Cardiac fibroblast (primary cell): ENCODE measurements at regions not wholly inside any gene's neighbourhood (a gene's known extent, or its start where the extent isn't known, plus 50 kb on each side); places are given as distances from the start of the nearest gene placed in this dataset.

Experiments
- DNase-seq, 2 donors: peaks; one replicate each; pipeline versions ENCODE4 v3.0.0 to v3.0.0-alpha.2; 2010; ENCODE audit warnings: low read depth in 2 of 2
- H3K4me3 ChIP-seq, 2 donors: replicated peaks in 1 of 2; 1 replicate in 1 of 2; 2 replicates in 1 of 2; pipeline ENCODE4 v1.5.1; 2011; ENCODE audit warnings: low read depth in 2 of 2, low read length in 2 of 2, mild to moderate bottlenecking in 2 of 2, moderate library complexity in 1 of 2
- TF ChIP-seq, protein P1 (sequence below): IDR thresholded peaks from one replicate; pipeline ENCODE4 v1.5.1; 2011; ENCODE audit warnings: low read depth, mild to moderate bottlenecking, low read length, inconsistent platforms

DNA sequence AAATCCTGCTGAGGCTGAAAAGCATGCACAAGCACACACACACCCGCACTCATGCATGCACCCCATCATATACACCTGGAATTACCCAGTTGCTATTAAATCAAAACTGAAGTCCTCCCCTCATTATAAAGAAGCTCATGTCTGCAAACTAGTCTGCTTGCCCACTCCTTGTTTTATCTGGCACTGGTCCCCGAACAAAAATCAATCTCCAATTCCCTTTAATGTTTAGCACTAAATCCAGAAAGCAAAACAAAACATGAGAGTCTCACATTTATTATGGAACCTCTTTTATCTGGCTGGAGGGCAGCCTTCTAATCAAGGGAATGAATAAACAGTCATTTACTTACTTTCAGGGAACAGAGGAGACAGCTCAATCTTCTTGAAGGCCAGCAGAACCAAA, 1093.4 kb upstream of the FLRT2 start:
- H3K4me3 ChIP-seq = no peak overlapping the region
- DNase-seq = no peak
- TF ChIP-seq, protein P1, sequence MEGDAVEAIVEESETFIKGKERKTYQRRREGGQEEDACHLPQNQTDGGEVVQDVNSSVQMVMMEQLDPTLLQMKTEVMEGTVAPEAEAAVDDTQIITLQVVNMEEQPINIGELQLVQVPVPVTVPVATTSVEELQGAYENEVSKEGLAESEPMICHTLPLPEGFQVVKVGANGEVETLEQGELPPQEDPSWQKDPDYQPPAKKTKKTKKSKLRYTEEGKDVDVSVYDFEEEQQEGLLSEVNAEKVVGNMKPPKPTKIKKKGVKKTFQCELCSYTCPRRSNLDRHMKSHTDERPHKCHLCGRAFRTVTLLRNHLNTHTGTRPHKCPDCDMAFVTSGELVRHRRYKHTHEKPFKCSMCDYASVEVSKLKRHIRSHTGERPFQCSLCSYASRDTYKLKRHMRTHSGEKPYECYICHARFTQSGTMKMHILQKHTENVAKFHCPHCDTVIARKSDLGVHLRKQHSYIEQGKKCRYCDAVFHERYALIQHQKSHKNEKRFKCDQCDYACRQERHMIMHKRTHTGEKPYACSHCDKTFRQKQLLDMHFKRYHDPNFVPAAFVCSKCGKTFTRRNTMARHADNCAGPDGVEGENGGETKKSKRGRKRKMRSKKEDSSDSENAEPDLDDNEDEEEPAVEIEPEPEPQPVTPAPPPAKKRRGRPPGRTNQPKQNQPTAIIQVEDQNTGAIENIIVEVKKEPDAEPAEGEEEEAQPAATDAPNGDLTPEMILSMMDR = no peak

DNA sequence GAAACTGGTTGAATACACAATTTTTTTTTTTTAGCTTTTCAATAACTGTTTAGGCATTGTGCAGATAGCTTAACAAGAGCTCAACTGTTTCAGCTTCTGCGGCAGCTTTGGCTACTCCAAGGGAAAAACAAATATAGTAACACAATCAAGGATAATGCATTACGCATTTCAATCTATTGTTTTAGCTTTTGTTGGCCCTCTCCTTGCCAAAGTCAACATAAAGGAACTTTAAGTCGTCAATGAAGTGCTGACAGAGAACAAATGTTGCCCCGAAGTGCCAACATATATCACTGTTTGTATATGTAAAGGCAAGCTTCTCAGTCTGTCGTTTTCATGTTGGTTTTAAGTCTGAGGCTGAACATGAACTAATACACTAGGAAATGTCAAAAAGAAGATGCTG, 1087.4 kb upstream of the FLRT2 start:
- no peak overlapping the region for H3K4me3 ChIP-seq
- peak; percentile 22 to 53 for DNase-seq
- TF ChIP-seq, protein P1 = no peak

DNA sequence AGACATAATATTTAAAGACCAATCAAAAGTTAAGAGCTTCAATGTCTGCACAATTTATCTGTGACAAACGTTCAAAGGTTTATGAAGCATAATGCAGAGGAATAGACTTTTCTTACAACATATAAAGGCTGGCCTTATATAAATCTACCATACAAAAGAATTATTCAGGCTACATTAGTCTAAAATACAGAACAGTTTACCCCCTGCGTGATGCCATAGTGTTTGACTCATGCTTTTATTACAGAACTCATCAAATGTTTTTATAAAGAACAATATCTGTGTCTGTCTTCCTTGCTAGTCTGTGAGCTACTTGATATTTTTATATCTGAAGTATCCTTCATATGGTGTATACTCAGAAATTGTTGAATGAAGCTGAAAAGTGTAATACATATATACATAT, 1084.5 kb upstream of the FLRT2 start:
- H3K4me3 ChIP-seq = no peak overlapping the region
- DNase-seq = no peak
- TF ChIP-seq, protein P1 = no peak

DNA sequence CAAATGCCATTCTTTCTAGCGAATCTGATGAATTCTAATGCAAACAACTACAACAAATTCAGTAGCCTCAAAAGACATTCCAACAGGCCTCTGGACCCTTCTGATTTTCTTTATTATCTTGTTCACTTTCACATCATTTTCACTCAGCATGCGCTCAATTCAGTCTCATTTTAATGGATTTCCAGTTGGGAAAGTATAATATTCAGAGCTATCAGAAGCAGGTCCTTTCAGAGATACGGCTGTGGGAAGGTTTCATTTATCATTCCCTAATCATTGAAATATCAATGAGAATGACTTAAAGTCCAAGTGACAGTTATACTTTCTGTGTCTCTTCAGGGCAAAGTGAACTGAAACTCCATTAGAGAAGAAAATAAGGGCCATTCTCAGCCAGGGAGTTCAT, 1083.7 kb upstream of the FLRT2 start:
- no peak overlapping the region for H3K4me3 ChIP-seq
- TF ChIP-seq, protein P1 = no peak
- no peak for DNase-seq

DNA sequence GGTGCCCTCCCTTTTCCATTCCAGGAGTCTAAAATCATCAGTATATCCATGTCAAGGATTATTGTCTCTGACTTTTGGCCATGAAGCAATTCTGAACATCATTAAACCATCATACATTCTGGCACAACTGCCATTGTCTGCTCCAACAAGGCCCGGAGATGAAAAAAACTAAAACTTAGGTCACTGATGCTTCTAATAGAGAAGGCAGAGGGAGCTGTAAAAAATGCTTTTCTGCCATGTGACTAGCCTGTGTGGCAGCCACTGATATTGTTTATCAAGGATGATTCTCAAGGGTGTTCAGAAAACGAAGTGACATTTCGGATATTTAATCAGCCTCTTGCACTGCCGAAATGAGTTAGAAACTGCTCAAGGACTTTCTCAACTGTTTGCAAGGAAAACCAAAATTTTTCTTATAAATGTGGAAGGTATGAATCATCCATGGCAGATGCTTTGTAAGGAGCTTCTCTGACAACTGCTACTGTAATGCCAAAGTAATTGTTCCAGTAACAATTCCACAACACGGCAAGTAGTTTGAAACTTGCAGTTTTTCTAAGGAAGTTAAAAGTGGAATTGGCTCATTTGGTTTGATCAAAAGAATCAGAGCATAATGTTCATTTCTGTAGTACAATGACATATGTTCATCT, 1076.5 kb upstream of the FLRT2 start:
- TF ChIP-seq, protein P1 = no peak
- DNase-seq = peak; percentile 17 to 34
- no peak overlapping the region for H3K4me3 ChIP-seq

DNA sequence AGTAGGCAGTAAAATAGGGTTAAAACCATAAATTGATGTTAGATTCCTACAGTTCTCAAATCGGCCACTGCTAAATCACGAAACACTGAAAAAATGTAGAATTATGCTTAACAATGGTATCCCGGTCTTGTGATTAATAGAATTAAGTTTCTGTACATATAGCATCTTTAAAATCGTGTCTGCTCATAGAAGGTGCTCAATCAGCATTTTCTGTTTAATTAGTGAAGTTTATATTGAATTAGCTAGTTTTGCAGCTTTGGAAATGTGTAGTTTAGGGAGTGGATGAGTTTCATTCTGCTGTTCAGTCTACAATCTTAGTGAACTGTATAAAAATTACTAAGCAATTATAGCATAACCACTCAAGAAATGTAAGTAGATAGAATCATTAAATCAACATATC, 1075.8 kb upstream of the FLRT2 start:
- no peak for DNase-seq
- no peak overlapping the region for H3K4me3 ChIP-seq
- TF ChIP-seq, protein P1 = no peak

DNA sequence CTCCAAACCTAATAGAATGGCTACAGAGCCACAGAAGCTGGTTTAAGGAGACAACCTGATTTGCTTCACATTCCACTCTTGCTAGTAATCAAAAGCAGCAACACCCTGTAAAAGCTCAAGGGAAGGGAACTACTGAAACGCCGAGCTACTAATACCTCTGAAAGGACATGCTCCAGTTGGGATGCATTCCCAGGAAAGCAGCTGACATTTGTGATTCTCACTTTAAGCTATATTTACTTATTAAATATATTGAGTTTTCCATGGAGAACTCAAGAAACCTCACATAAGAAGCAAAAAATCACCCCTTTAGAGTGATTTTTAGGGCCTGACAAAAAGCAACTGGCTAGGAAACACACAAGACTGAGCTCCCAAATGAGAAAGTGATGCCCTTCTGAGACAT, 1073.0 kb upstream of the FLRT2 start:
- no peak overlapping the region for H3K4me3 ChIP-seq
- DNase-seq = no peak
- TF ChIP-seq, protein P1 = no peak
